GM23338 (cell line): ENCODE measurements at regions not wholly inside any gene's neighbourhood (a gene's known extent, or its start where the extent isn't known, plus 50 kb on each side); places are given as distances from the start of the nearest gene placed in this dataset.

Source experiments
- CREB1 ChIP-seq: fragments of 250-450 bp; sonication (Bioruptor Pico); IDR thresholded peaks from 2 replicates; pipeline ENCODE4 v1.5.0; 2020; ENCODE audit warnings: low read depth, mild to moderate bottlenecking, moderate library complexity
- CTCF ChIP-seq, 2 experiments: fragments of 200-600 bp in 1 of 2; sonication (generic) in 1 of 2; conservative IDR thresholded peaks; 2 replicates each; pipeline versions ENCODE4 v1.5.1 to v1.6.1; 2016 to 2017; ENCODE audit warnings: antibody characterized with exemption in 2 of 2, low read depth in 2 of 2, mild to moderate bottlenecking in 2 of 2, moderate library complexity in 1 of 2
- ETS1 ChIP-seq: IDR thresholded peaks from 2 replicates; pipeline ENCODE4 v1.6.1; 2016; ENCODE audit warnings: antibody characterized with exemption
- EZH2 ChIP-seq: fragments of 200-600 bp; sonication (generic); IDR thresholded peaks from one replicate; pipeline ENCODE4 v1.8.0; 2017; ENCODE audit warnings: antibody characterized with exemption, mild to moderate bottlenecking, low read depth; ENCODE audit not compliant: unreplicated experiment
- EZH2phosphoT487 ChIP-seq: fragments of 200-600 bp; sonication (generic); IDR thresholded peaks from one replicate; pipeline ENCODE4 v1.8.1; 2018; ENCODE audit warnings: antibody characterized with exemption; ENCODE audit not compliant: unreplicated experiment
- JUNB ChIP-seq: IDR thresholded peaks from one replicate; pipeline ENCODE4 v1.6.1; 2016; ENCODE audit warnings: antibody characterized with exemption; ENCODE audit not compliant: unreplicated experiment
- NANOG ChIP-seq: IDR thresholded peaks from 2 replicates; pipeline ENCODE4 v1.6.1; 2016; ENCODE audit warnings: antibody characterized with exemption, borderline replicate concordance
- POLR2AphosphoS5 ChIP-seq: IDR thresholded peaks from 2 replicates; pipeline ENCODE4 v1.6.1; 2016; ENCODE audit warnings: antibody characterized with exemption, low read depth
- REST ChIP-seq: IDR thresholded peaks from one replicate; pipeline ENCODE4 v1.6.1; 2018; ENCODE audit warnings: antibody characterized with exemption; ENCODE audit not compliant: unreplicated experiment
- STAT1 ChIP-seq: IDR thresholded peaks from one replicate; pipeline ENCODE4 v1.6.1; 2016; ENCODE audit warnings: antibody characterized with exemption; ENCODE audit not compliant: unreplicated experiment

- no peak for TF ChIP-seq CTCF (conservative IDR thresholded peaks at IDR 0.05; ENCODE audit: low read depth in 2 of 2)
- no peak for TF ChIP-seq REST
- no peak for TF ChIP-seq POLR2AphosphoS5
- TF ChIP-seq CREB1 (CRISPR knock-in tag): no peak
- no peak for TF ChIP-seq EZH2
- no peak for TF ChIP-seq JUNB
- TF ChIP-seq EZH2phosphoT487: no peak
- no peak for TF ChIP-seq NANOG
- no peak for TF ChIP-seq ETS1
- TF ChIP-seq STAT1: no peak
Observed at GRCh38 chr6:168915242-168915641, 338.4 kb downstream of the THBS2 start.
